Heart left ventricle (tissue), 16 donors: ENCODE measurements at regions not wholly inside any gene's neighbourhood (a gene's known extent, or its start where the extent isn't known, plus 50 kb on each side); places are given as distances from the start of the nearest gene placed in this dataset.

ENCODE experiments used
- ATAC-seq, 4 donors: fragments of 200-7000 bp; cut with Tn5 transposase; one replicate each; pipeline ENCODE4 v1.9.1; 2020 to 2022; ENCODE audit warnings: moderate library complexity in 4 of 4, mild to moderate bottlenecking in 3 of 4, moderate number of reproducible peaks in 1 of 4
- DNase-seq, 5 donors: peaks; one replicate each; pipeline ENCODE4 v3.0.0-alpha.2; 2020
- H3K27ac ChIP-seq, 12 donors: fragments of 200-600 bp; sonication (generic) in 4 of 12; one replicate each; pipeline versions ENCODE4 v1.5.0 to v1.8.0; 2016 to 2022; ENCODE audit warnings: mild to moderate bottlenecking in 2 of 12
- H3K27me3 ChIP-seq, 9 donors: fragments of 200-600 bp; sonication (generic) in 2 of 9; one replicate each; pipeline versions ENCODE4 v1.5.1 to v1.8.0; 2016 to 2022; ENCODE audit warnings: mild to moderate bottlenecking in 3 of 9
- H3K36me3 ChIP-seq, 9 donors: fragments of 200-600 bp; sonication (generic) in 2 of 9; one replicate each; pipeline versions ENCODE4 v1.5.0 to v1.8.0; 2018 to 2022; ENCODE audit warnings: mild to moderate bottlenecking in 2 of 9
- H3K4me1 ChIP-seq, 12 donors: fragments of 200-600 bp; sonication (generic) in 4 of 12; one replicate each; pipeline versions ENCODE4 v1.5.0 to v1.8.0; 2016 to 2022; ENCODE audit warnings: mild to moderate bottlenecking in 3 of 12
- H3K4me3 ChIP-seq, 12 donors: fragments of 200-600 bp; sonication (generic) in 4 of 12; one replicate each; pipeline versions ENCODE4 v1.5.0 to v1.8.0; 2017 to 2022; ENCODE audit warnings: mild to moderate bottlenecking in 9 of 12, moderate library complexity in 4 of 12
- H3K9me3 ChIP-seq, 12 donors: fragments of 200-600 bp; sonication (generic) in 4 of 12; one replicate each; pipeline versions ENCODE4 v1.5.0 to v1.8.0; 2016 to 2022; ENCODE audit warnings: mild to moderate bottlenecking in 1 of 12
- CTCF ChIP-seq, 12 donors: fragments of 200-600 bp; sonication (generic) in 4 of 12; IDR thresholded peaks; one replicate each; pipeline versions ENCODE4 v1.5.0 to v1.8.0; 2018 to 2022; ENCODE audit warnings: antibody characterized with exemption in 12 of 12, mild to moderate bottlenecking in 5 of 12
- POLR2A ChIP-seq, 2 donors: fragments of 450-650 bp; IDR thresholded peaks; one replicate each; pipeline ENCODE4 v1.6.1; 2017; ENCODE audit warnings: antibody characterized with exemption in 2 of 2, mild to moderate bottlenecking in 2 of 2, moderate library complexity in 2 of 2
- WGBS, 4 donors: extraction: QIAGEN DNeasy Blood & Tissue Kit in 2 of 4; methylation state at CpG; one replicate each; pipeline versions ENCODE4 v1.1.5 to v1.1.7; 2013 to 2018; 5-methylcytosine and 5-hydroxymethylcytosine counted together
- intact Hi-C, 10 donors: fragments of 100-400 bp; cut with DNase I; formaldehyde crosslinking; loops; one replicate each; pipeline versions ENCODE4 v1.11.1 to v1.14.2; 2022
- donor health status: ischemic (EF 13 %, LVEDD 7.1; RV severe dilation, severe dysfunction).
- donor health status: healthy with polysubstance abuse.
- donor health status: DM: no; HTN: yes; CAD: no.
- donor health status: DM: no; HTN: no; CAD: no.
- donor health status: ischemic (EF 25% LVEDD 6.9; RV normal size, moderate dysfunction).
- donor health status: ischemic (EF 25% LVEDD 5.7; RV mildly dilated, moderate dysfunction).
- donor health status: healthy.
- donor health status: DM: yes; HTN: yes; CAD: no.
- donor health status: ischemic (EF 35%, LVEDD 5.7; RV mildly dilated, moderate dysfunction).
- donor health status: nonischemic (EF 11% LVEDD 7.7; RV severe dilation, severe dysfunction).
- donor health status: DM: yes; HTN: yes; CAD: no.
- donor health status: PGD.
- donor health status: ischemic (EF 29% LVEDD 5.4; RV normal size, mild dysfunction).
- donor health status: nonischemic (EF 23%, LVEDD 6.1; RV moderate dilation, normal function).

GRCh38 chr3:1002010-1002409 is 90.8 kb upstream of the CNTN6 start:
- H3K4me1 ChIP-seq = no peaks in the 10 kb centered on the region
- WGBS, 4 donors = 62 to 72% (median 71%) methylated on average over 1 of the region's 1 CpG
- no peaks in the 10 kb centered on the region for H3K27me3 ChIP-seq
- H3K36me3 ChIP-seq = no peaks in the 10 kb centered on the region
- TF ChIP-seq POLR2A (IDR thresholded peaks at IDR 0.05) (no peak), CTCF (IDR thresholded peaks at IDR 0.05) (no peak)
- H3K27ac ChIP-seq = no peak overlapping the region
- intact Hi-C loops = no loop called here
- no peak overlapping the region for H3K4me3 ChIP-seq
- H3K9me3 ChIP-seq = no peaks in the 10 kb centered on the region
- ATAC-seq (no peak), DNase-seq (no peak)

- 23 to 44% (median 34%) methylated on average over 1 of the region's 1 CpG for WGBS, 4 donors
- no peak for TF ChIP-seq CTCF (IDR thresholded peaks at IDR 0.05)
- TF ChIP-seq POLR2A (IDR thresholded peaks at IDR 0.05) = no peak
- Histone ChIP-seq H3K27me3 (no peaks in the 10 kb centered on the region), H3K36me3 (no peaks in the 10 kb centered on the region), H3K9me3 (no peaks in the 10 kb centered on the region), H3K4me1 (no peaks in the 10 kb centered on the region), H3K4me3 (no peak overlapping the region), H3K27ac (no peak overlapping the region)
- intact Hi-C loops = no loop called here
- no peak for ATAC-seq
- DNase-seq = no peak
Observed at GRCh38 chr3:1007866-1008265, 85.0 kb upstream of the CNTN6 start.

DNA sequence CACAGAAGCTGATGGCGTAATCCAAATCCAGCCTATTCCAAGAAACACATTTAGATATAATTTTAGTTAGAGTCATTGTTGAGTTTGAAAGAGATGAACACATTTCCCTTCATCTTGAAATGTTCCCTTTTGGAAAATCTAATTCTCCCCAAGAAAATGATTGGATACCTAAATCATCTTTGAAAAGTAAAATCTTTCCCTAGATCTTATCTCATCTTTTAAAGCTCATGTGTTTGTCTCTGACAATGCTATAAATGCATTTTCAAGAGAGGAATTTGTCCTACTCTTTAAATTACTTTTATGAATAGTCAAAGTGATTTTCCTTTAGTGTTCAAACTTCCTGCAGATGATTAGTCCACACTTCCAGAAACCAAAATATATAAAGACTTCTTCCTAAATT is 82.6 kb upstream of the CNTN6 start:
- no peak for DNase-seq
- 77 to 95% (median 87%) methylated on average over 1 of the region's 1 CpG for WGBS, 4 donors
- no peaks in the 10 kb centered on the region for H3K9me3 ChIP-seq

DNA sequence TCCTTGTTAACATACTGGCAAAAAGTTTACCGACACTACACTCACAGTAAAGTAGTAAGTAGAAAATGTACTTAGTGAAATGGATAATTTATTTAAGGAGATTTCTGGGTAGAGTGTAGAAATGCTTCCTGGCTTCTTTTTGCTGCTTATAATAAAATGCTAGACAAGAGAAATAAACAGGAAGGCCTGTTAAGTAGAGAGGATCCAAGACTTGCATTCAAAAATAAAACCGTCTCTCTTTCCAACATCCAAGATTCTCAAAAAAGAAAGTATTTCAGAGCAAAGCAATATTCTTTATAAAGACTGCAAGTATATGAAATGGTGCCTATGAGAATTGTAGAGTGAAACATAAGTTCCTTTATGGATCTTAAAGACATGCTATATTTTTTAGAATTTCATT is 77.0 kb upstream of the CNTN6 start:
- WGBS, 4 donors = 49 to 72% (median 55%) methylated on average over 2 of the region's 2 CpGs
- DNase-seq (no peak), ATAC-seq (no peak)
- no peak overlapping the region for H3K4me3 ChIP-seq
- no peaks in the 10 kb centered on the region for H3K9me3 ChIP-seq
- H3K27me3 ChIP-seq = no peaks in the 10 kb centered on the region
- intact Hi-C loops = no loop called here
- H3K36me3 ChIP-seq = no peaks in the 10 kb centered on the region
- no peak for TF ChIP-seq POLR2A (IDR thresholded peaks at IDR 0.05)
- H3K27ac ChIP-seq = peak overlapping the region in 1 of 12 donors; percentile 38
- H3K4me1 ChIP-seq = no peaks in the 10 kb centered on the region

More for the DNA sequence above, 82.6 kb upstream of the CNTN6 start:
- Histone ChIP-seq H3K4me1 (no peaks in the 10 kb centered on the region), H3K36me3 (no peaks in the 10 kb centered on the region), H3K4me3 (no peak overlapping the region), H3K27me3 (no peaks in the 10 kb centered on the region), H3K27ac (no peak overlapping the region)
- TF ChIP-seq CTCF (IDR thresholded peaks at IDR 0.05) = no peak
- TF ChIP-seq POLR2A (IDR thresholded peaks at IDR 0.05) = no peak
- intact Hi-C loops = no loop called here
- ATAC-seq = no peak

DNA sequence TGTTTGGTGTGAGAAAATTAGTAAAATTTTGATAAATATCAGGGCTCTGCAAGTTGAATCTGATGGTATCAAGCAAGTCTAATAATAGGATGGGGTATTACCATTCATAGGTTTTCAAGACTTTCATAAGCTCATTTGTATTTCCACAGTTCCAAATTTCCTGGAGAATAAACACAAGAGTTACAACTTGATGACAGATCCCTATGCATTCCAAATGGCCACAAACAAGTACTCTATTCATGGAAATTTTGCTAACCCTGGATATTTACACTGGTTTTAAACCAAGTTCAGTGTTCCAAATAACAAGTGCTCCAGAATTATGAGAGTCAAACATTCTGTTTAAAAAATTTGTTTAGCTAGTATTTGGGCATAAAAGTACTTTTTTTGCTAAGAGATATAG is 75.0 kb upstream of the CNTN6 start:
- no peaks in the 10 kb centered on the region for H3K36me3 ChIP-seq
- TF ChIP-seq CTCF (IDR thresholded peaks at IDR 0.05) (no peak), POLR2A (IDR thresholded peaks at IDR 0.05) (no peak)
- no peaks in the 10 kb centered on the region for H3K9me3 ChIP-seq
- no peaks in the 10 kb centered on the region for H3K4me1 ChIP-seq
- ATAC-seq = no peak
- H3K27me3 ChIP-seq = no peaks in the 10 kb centered on the region
- no peak overlapping the region for H3K27ac ChIP-seq
- DNase-seq = no peak
- no peak overlapping the region for H3K4me3 ChIP-seq
- intact Hi-C loops = no loop called here
